H1 (cell line): ENCODE measurements at regions not wholly inside any gene's neighbourhood (a gene's known extent, or its start where the extent isn't known, plus 50 kb on each side); places are given as distances from the start of the nearest gene placed in this dataset.

Experiments
- TF ChIP-seq, protein P1 (sequence below): fragments of 300-600 bp; sonication (generic); IDR thresholded peaks from 2 replicates; pipeline ENCODE4 v1.7.1; 2012; ENCODE audit warnings: low read length, moderate library complexity, mild to moderate bottlenecking, inconsistent platforms; ENCODE audit not compliant: insufficient replicate concordance

DNA sequence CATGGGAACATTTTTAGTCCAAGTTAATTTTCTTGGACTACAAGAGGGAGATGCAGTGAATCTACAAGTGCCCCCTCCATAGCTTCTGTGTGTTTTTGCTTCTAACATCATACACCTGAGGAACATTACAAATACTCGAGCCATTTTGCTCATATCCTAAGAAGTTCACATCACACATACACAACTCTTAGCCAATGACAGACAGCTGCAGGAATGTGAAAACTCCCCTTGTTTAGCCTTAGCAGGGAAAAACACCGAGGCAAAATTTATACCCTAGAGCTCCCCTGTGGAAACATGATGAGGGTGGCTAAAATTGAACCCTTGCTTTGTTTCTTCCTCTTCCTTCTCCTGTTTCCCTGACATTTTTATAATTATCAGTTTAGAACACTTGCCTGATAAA, 928.3 kb upstream of the NRXN1 start (continued):
- TF ChIP-seq, protein P1, sequence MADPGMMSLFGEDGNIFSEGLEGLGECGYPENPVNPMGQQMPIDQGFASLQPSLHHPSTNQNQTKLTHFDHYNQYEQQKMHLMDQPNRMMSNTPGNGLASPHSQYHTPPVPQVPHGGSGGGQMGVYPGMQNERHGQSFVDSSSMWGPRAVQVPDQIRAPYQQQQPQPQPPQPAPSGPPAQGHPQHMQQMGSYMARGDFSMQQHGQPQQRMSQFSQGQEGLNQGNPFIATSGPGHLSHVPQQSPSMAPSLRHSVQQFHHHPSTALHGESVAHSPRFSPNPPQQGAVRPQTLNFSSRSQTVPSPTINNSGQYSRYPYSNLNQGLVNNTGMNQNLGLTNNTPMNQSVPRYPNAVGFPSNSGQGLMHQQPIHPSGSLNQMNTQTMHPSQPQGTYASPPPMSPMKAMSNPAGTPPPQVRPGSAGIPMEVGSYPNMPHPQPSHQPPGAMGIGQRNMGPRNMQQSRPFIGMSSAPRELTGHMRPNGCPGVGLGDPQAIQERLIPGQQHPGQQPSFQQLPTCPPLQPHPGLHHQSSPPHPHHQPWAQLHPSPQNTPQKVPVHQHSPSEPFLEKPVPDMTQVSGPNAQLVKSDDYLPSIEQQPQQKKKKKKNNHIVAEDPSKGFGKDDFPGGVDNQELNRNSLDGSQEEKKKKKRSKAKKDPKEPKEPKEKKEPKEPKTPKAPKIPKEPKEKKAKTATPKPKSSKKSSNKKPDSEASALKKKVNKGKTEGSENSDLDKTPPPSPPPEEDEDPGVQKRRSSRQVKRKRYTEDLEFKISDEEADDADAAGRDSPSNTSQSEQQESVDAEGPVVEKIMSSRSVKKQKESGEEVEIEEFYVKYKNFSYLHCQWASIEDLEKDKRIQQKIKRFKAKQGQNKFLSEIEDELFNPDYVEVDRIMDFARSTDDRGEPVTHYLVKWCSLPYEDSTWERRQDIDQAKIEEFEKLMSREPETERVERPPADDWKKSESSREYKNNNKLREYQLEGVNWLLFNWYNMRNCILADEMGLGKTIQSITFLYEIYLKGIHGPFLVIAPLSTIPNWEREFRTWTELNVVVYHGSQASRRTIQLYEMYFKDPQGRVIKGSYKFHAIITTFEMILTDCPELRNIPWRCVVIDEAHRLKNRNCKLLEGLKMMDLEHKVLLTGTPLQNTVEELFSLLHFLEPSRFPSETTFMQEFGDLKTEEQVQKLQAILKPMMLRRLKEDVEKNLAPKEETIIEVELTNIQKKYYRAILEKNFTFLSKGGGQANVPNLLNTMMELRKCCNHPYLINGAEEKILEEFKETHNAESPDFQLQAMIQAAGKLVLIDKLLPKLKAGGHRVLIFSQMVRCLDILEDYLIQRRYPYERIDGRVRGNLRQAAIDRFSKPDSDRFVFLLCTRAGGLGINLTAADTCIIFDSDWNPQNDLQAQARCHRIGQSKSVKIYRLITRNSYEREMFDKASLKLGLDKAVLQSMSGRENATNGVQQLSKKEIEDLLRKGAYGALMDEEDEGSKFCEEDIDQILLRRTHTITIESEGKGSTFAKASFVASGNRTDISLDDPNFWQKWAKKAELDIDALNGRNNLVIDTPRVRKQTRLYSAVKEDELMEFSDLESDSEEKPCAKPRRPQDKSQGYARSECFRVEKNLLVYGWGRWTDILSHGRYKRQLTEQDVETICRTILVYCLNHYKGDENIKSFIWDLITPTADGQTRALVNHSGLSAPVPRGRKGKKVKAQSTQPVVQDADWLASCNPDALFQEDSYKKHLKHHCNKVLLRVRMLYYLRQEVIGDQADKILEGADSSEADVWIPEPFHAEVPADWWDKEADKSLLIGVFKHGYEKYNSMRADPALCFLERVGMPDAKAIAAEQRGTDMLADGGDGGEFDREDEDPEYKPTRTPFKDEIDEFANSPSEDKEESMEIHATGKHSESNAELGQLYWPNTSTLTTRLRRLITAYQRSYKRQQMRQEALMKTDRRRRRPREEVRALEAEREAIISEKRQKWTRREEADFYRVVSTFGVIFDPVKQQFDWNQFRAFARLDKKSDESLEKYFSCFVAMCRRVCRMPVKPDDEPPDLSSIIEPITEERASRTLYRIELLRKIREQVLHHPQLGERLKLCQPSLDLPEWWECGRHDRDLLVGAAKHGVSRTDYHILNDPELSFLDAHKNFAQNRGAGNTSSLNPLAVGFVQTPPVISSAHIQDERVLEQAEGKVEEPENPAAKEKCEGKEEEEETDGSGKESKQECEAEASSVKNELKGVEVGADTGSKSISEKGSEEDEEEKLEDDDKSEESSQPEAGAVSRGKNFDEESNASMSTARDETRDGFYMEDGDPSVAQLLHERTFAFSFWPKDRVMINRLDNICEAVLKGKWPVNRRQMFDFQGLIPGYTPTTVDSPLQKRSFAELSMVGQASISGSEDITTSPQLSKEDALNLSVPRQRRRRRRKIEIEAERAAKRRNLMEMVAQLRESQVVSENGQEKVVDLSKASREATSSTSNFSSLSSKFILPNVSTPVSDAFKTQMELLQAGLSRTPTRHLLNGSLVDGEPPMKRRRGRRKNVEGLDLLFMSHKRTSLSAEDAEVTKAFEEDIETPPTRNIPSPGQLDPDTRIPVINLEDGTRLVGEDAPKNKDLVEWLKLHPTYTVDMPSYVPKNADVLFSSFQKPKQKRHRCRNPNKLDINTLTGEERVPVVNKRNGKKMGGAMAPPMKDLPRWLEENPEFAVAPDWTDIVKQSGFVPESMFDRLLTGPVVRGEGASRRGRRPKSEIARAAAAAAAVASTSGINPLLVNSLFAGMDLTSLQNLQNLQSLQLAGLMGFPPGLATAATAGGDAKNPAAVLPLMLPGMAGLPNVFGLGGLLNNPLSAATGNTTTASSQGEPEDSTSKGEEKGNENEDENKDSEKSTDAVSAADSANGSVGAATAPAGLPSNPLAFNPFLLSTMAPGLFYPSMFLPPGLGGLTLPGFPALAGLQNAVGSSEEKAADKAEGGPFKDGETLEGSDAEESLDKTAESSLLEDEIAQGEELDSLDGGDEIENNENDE = no peak
- TF ChIP-seq, all 59 proteins: peak for 0
